ENCODE measurements at regions not wholly inside any gene's neighbourhood (a gene's known extent, or its start where the extent isn't known, plus 50 kb on each side); places are given as distances from the start of the nearest gene placed in this dataset.

DNA sequence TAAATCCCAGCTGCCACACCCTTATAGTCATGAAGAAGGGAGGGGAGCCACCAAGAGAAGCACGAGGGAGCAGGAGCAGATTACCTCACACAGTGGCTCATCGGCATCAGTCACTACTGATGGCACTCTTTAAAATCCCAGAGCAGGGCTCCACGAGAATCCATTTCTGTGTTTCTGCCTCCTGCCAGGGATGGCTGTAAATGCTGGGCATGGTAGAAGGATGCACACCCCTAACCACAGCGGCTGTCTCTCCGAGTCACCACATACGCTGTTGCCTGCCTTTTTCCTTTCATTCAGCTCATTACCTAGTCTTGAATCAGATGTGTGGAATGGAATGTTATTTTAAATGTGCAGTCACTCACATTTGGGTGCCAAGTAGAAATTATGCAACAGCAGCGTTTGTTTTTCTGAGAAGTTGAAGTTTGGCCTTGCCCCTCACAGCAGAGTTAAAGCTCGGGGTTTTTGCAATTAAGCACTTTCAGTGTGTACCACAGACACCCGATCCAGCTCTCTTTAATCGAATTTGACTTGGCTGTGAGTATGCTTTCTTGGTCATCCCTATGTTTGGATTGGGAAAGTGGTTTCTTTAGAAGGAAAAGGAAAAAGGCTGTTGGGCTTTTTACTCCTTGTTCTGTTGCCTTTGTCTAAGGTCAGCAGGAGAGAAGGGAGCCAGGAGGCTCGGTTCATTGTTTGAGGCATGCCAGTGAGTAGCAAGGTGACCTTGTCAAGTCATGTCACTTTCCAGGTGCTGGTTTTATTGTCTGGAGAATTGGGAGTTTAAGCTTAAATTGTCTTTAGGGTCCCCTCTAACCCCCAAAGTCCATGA lies 284.2 kb upstream of the TPM1 start:
- DNase-seq (ENCODE audit: low read depth), result peak; percentile 87
- TF ChIP-seq, protein P1, sequence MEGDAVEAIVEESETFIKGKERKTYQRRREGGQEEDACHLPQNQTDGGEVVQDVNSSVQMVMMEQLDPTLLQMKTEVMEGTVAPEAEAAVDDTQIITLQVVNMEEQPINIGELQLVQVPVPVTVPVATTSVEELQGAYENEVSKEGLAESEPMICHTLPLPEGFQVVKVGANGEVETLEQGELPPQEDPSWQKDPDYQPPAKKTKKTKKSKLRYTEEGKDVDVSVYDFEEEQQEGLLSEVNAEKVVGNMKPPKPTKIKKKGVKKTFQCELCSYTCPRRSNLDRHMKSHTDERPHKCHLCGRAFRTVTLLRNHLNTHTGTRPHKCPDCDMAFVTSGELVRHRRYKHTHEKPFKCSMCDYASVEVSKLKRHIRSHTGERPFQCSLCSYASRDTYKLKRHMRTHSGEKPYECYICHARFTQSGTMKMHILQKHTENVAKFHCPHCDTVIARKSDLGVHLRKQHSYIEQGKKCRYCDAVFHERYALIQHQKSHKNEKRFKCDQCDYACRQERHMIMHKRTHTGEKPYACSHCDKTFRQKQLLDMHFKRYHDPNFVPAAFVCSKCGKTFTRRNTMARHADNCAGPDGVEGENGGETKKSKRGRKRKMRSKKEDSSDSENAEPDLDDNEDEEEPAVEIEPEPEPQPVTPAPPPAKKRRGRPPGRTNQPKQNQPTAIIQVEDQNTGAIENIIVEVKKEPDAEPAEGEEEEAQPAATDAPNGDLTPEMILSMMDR (conservative IDR thresholded peaks at IDR 0.05; ENCODE audit: control insufficient read depth, insufficient read depth, low read depth, low read length), result no peak
- no peak overlapping the region for H3K4me3 ChIP-seq (ENCODE audit: control insufficient read depth, low read depth, low read length)

DNA sequence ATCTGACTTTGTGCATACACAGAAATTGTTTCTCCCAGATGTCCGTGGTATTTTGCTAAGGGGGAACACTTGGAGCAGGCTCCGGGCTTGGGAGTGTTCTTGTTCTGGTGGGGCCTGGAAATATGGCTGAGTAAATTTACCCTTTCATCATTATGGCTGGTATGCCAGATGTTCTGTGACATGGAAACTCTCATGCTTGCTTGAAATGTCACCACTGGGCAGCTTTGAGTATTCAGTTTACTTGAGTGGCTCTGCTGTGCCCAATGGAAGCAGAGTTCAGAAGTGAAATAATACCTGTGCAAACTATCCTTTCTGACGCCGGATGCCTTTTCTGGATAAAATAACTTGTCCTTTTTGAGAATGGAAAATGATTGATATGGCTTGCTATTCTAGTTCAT lies 283.6 kb upstream of the TPM1 start:
- H3K4me3 ChIP-seq (ENCODE audit: control insufficient read depth, low read depth, low read length), result no peak overlapping the region
- TF ChIP-seq, protein P1 (conservative IDR thresholded peaks at IDR 0.05; ENCODE audit: control insufficient read depth, insufficient read depth, low read depth, low read length), result no peak
- no peak for DNase-seq (ENCODE audit: low read depth)

DNA sequence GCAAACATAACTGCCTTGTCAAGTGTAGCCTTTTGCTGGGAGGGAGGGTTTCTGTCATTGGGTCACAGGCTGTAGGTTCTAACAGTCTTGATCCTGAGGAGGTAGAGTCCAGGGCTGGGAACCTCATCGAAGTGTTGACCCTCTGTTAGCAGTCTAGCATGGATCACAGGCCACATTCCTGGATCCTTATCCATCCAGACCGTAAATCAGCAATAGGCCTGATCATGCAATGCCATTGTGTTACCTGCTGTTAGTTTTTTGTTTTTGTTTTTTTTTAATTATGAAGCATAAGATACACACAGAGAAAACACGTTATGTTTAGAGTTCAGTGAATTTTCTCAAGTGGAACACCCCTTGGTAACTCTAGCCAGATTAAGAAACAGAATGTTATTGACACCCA lies 282.0 kb upstream of the TPM1 start:
- no peak for DNase-seq (ENCODE audit: low read depth)
- no peak overlapping the region for H3K4me3 ChIP-seq (ENCODE audit: control insufficient read depth, low read depth, low read length)
- TF ChIP-seq, protein P1 (conservative IDR thresholded peaks at IDR 0.05; ENCODE audit: control insufficient read depth, insufficient read depth, low read depth, low read length), result no peak

DNA sequence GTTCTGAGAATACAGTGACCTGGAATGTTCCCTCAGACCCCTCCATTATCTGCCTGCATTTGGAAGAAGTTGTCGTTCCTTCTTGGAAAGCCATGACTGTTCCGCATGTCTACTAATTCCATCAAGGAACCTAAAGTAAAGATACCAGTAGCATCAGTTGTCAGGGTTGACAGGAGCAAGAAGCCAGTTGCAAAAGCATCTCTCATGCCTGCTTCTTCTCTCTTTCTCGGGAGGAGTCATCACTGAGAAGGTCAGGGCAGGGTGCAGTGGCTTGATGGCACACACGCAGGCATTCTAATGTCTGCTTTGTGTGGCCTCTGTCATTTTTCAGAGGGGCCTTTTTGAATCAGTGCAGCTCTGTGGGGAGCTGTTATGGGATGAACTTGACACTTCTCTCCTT lies 276.6 kb upstream of the TPM1 start:
- no peak overlapping the region for H3K4me3 ChIP-seq (ENCODE audit: control insufficient read depth, low read depth, low read length)
- no peak for DNase-seq (ENCODE audit: low read depth)
- TF ChIP-seq, protein P1 (conservative IDR thresholded peaks at IDR 0.05; ENCODE audit: control insufficient read depth, insufficient read depth, low read depth, low read length), result no peak

DNA sequence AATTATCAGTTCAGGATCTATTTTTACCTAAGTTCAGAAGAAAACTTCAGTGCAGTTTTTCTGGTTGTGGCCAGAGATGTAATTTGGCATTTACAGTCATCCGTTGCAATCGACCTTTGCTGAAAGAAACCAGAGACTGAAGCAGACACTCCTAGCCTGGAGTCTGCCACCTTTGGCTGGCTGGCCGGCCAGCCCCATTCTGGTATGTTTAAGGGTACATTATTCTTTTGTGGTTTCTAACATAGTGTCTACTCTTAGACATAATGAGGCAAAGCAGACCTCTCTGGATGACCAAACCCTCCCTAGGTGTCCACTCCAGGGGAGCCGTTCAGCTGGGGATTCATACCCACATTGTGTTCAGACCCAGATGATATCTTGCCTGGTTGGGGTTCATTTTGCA lies 275.9 kb upstream of the TPM1 start:
- no peak for DNase-seq (ENCODE audit: low read depth)
- TF ChIP-seq, protein P1 (conservative IDR thresholded peaks at IDR 0.05; ENCODE audit: control insufficient read depth, insufficient read depth, low read depth, low read length), result no peak
- H3K4me3 ChIP-seq (ENCODE audit: control insufficient read depth, low read depth, low read length), result no peak overlapping the region

DNA sequence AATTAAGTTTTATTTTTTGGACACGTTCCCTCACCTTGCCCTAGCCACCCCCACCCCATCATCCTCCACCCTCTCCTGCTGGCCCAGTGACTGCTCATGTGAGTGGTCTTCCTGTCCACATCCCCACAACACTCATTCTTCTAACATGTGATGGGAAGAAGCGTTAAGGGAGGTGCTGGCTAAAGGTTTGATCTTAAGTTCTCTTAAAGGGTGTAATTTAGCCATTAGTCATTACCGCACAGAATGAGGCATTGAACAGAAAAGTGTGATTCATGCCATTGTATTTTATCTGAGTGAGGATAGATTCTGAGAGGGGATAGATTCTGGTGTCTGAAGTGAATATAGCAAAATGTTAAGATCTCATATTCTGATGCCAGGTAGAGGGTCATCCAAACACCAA lies 272.9 kb upstream of the TPM1 start:
- H3K4me3 ChIP-seq (ENCODE audit: control insufficient read depth, low read depth, low read length), result no peak overlapping the region
- TF ChIP-seq, protein P1 (conservative IDR thresholded peaks at IDR 0.05; ENCODE audit: control insufficient read depth, insufficient read depth, low read depth, low read length), result no peak
- DNase-seq (ENCODE audit: low read depth), result peak; percentile 87
